HEK293 (cell line): ENCODE measurements at regions not wholly inside any gene's neighbourhood (a gene's known extent, or its start where the extent isn't known, plus 50 kb on each side); places are given as distances from the start of the nearest gene placed in this dataset.

Experiments used
- CTCF ChIA-PET: fragments of 350-600 bp; formaldehyde crosslinking; extraction: SDS; loops from one replicate; lab custom pipeline; 2021; ENCODE audit warnings: antibody characterized with exemption; lab: Yijun Ruan, JAX
- POLR2A ChIA-PET: fragments of 300-600 bp; formaldehyde crosslinking; extraction: SDS; loops from one replicate; lab custom pipeline; 2020; ENCODE audit warnings: antibody characterized with exemption, inconsistent platforms; lab: Yijun Ruan, JAX
- H3K27ac ChIP-seq: fragments of 200-500 bp; sonication (Bioruptor generic); 2 replicates; pipeline ENCODE4 v1.5.1; 2014; ENCODE audit warnings: low read depth, low read length, control low read depth, inconsistent platforms; ENCODE audit errors: extremely low read depth
- H3K36me3 ChIP-seq, 2 experiments: fragments of 200-500 bp in 1 of 2; sonication (Bioruptor generic) in 1 of 2; 1 replicate in 1 of 2; 2 replicates in 1 of 2; pipeline ENCODE4 v1.5.1; 2014 to 2017; ENCODE audit warnings: inconsistent platforms in 2 of 2, low read length in 2 of 2; ENCODE audit not compliant: control insufficient read depth in 2 of 2, insufficient read depth in 1 of 2
- H3K4me1 ChIP-seq: fragments of 200-500 bp; sonication (Bioruptor generic); 2 replicates; pipeline ENCODE4 v1.5.1; 2014; ENCODE audit warnings: mild to moderate bottlenecking, low read length, inconsistent platforms; ENCODE audit not compliant: control insufficient read depth, insufficient read depth
- H3K4me3 ChIP-seq: 2 replicates; pipeline ENCODE4 v1.5.1; 2011; ENCODE audit warnings: low read depth, mild to moderate bottlenecking, control low read depth, low read length, moderate library complexity
- H3K9me3 ChIP-seq: fragments of 200-500 bp; sonication (Bioruptor generic); 2 replicates; pipeline ENCODE4 v1.5.1; 2014; ENCODE audit warnings: low read depth, low read length, inconsistent platforms; ENCODE audit not compliant: control insufficient read depth, insufficient read depth
- KLF10 ChIP-seq: fragments of 450-650 bp; IDR thresholded peaks from 2 replicates; pipeline ENCODE4 v1.5.1; 2018; ENCODE audit warnings: missing biosample characterization, mild to moderate bottlenecking, missing genetic modification characterization
- KLF16 ChIP-seq: fragments of 450-650 bp; formaldehyde crosslinking; IDR thresholded peaks from 2 replicates; pipeline ENCODE4 v1.5.1; 2017; ENCODE audit warnings: missing biosample characterization, missing genetic modification characterization
- OVOL3 ChIP-seq: fragments of 450-650 bp; formaldehyde crosslinking; IDR thresholded peaks from 2 replicates; pipeline ENCODE4 v1.5.1; 2016; ENCODE audit warnings: missing biosample characterization, missing genetic modification characterization
- TRIM28 ChIP-seq: IDR thresholded peaks from 2 replicates; pipeline ENCODE4 v1.6.1; 2011; ENCODE audit warnings: low read length, control low read depth, borderline replicate concordance
- TSHZ1 ChIP-seq: fragments of 450-650 bp; formaldehyde crosslinking; IDR thresholded peaks from 2 replicates; pipeline ENCODE4 v1.5.1; 2016; ENCODE audit warnings: missing biosample characterization, missing genetic modification characterization, borderline replicate concordance
- ZBTB1 ChIP-seq: fragments of 450-650 bp; formaldehyde crosslinking; IDR thresholded peaks from 2 replicates; pipeline ENCODE4 v1.5.1; 2016; ENCODE audit warnings: missing biosample characterization, missing genetic modification characterization
- ZEB2 ChIP-seq: fragments of 450-650 bp; formaldehyde crosslinking; IDR thresholded peaks from 2 replicates; pipeline ENCODE4 v1.5.1; 2016; ENCODE audit warnings: missing biosample characterization, missing genetic modification characterization
- ZFP69B ChIP-seq: fragments of 450-650 bp; formaldehyde crosslinking; IDR thresholded peaks from 2 replicates; pipeline ENCODE4 v1.5.1; 2016; ENCODE audit warnings: missing biosample characterization, missing genetic modification characterization
- ZNF157 ChIP-seq: fragments of 450-650 bp; formaldehyde crosslinking; IDR thresholded peaks from 2 replicates; pipeline ENCODE4 v1.5.1; 2016; ENCODE audit warnings: missing biosample characterization, missing genetic modification characterization
- ZNF174 ChIP-seq: fragments of 450-650 bp; formaldehyde crosslinking; IDR thresholded peaks from 2 replicates; pipeline ENCODE4 v1.5.0; 2017; ENCODE audit warnings: missing biosample characterization, mild to moderate bottlenecking, missing genetic modification characterization
- ZNF223 ChIP-seq: fragments of 450-650 bp; formaldehyde crosslinking; IDR thresholded peaks from 2 replicates; pipeline ENCODE4 v1.5.1; 2016; ENCODE audit warnings: missing biosample characterization, missing genetic modification characterization
- ZNF341 ChIP-seq: fragments of 450-650 bp; formaldehyde crosslinking; IDR thresholded peaks from 2 replicates; pipeline ENCODE4; 2016; ENCODE audit warnings: low read depth, missing biosample characterization, missing genetic modification characterization
- ZNF350 ChIP-seq: fragments of 450-650 bp; formaldehyde crosslinking; IDR thresholded peaks from 2 replicates; pipeline ENCODE4 v1.5.0; 2017; ENCODE audit warnings: missing biosample characterization, mild to moderate bottlenecking, missing genetic modification characterization
- ZNF623 ChIP-seq: fragments of 450-650 bp; formaldehyde crosslinking; IDR thresholded peaks from 2 replicates; pipeline ENCODE4 v1.5.1; 2016; ENCODE audit warnings: missing biosample characterization, missing genetic modification characterization
- ZNF629 ChIP-seq: fragments of 450-650 bp; formaldehyde crosslinking; IDR thresholded peaks from 2 replicates; pipeline ENCODE4 v1.5.1; 2017; ENCODE audit warnings: missing biosample characterization, missing genetic modification characterization
- ZNF707 ChIP-seq: fragments of 450-650 bp; formaldehyde crosslinking; IDR thresholded peaks from 2 replicates; pipeline ENCODE4 v1.5.1; 2016; ENCODE audit warnings: missing biosample characterization, missing genetic modification characterization
- ZNF792 ChIP-seq: fragments of 450-650 bp; formaldehyde crosslinking; IDR thresholded peaks from 2 replicates; pipeline ENCODE4 v1.5.1; 2016; ENCODE audit warnings: missing biosample characterization, missing genetic modification characterization
- TF ChIP-seq, protein P1 (sequence below): fragments of 450-650 bp; formaldehyde crosslinking; IDR thresholded peaks from 2 replicates; pipeline ENCODE4 v1.5.1; 2017; ENCODE audit warnings: missing biosample characterization, missing genetic modification characterization
- TF ChIP-seq, protein P2 (sequence below): fragments of 450-650 bp; formaldehyde crosslinking; IDR thresholded peaks from 2 replicates; pipeline ENCODE4 v1.5.1; 2016; ENCODE audit warnings: missing biosample characterization, missing genetic modification characterization
- TF ChIP-seq, protein P3 (sequence below): fragments of 450-650 bp; formaldehyde crosslinking; IDR thresholded peaks from 2 replicates; pipeline ENCODE4 v1.5.1; 2016; ENCODE audit warnings: missing biosample characterization, missing genetic modification characterization, borderline replicate concordance

DNA sequence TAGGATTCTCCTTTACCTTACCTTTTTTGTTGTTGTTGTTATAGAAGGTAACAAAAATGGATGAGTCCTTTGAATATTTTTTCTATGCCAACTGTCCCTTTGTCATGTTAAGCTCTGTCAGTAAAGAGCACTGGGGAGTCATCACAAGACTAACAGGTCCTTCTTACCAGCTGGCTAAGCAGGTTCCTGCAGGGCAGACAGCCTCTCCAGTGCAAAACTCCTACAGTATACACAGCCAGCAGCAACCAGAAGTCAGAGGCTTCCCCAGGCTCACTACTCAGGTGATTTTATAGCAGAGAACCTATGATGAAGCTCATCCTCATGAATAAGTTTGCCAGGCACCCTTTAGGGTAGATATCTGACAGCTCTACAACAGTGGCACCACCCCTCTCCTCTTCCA, 271.1 kb downstream of the RERGL start:
- Histone ChIP-seq H3K9me3 (no peaks in the 10 kb centered on the region), H3K4me3 (no peak overlapping the region), H3K36me3 (no peaks in the 10 kb centered on the region), H3K27ac (no peak overlapping the region), H3K4me1 (no peaks in the 10 kb centered on the region)
- TF ChIP-seq ZNF174 (tag by site-specific recombination) = no peak
- no peak for TF ChIP-seq TRIM28
- no peak for TF ChIP-seq ZNF157 (tag by site-specific recombination)
- no peak for TF ChIP-seq TSHZ1 (tag by site-specific recombination)
- TF ChIP-seq, protein P1, sequence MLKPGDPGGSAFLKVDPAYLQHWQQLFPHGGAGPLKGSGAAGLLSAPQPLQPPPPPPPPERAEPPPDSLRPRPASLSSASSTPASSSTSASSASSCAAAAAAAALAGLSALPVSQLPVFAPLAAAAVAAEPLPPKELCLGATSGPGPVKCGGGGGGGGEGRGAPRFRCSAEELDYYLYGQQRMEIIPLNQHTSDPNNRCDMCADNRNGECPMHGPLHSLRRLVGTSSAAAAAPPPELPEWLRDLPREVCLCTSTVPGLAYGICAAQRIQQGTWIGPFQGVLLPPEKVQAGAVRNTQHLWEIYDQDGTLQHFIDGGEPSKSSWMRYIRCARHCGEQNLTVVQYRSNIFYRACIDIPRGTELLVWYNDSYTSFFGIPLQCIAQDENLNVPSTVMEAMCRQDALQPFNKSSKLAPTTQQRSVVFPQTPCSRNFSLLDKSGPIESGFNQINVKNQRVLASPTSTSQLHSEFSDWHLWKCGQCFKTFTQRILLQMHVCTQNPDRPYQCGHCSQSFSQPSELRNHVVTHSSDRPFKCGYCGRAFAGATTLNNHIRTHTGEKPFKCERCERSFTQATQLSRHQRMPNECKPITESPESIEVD (tag by site-specific recombination) = no peak
- no peak for TF ChIP-seq ZNF350 (tag by site-specific recombination)
- no peak for TF ChIP-seq ZEB2 (tag by site-specific recombination)
- ChIA-PET POLR2A (no interaction called here), CTCF (no interaction called here)

- ChIA-PET POLR2A (no interaction called here), CTCF (no interaction called here)
- TF ChIP-seq KLF10 (tag by site-specific recombination) (no peak), ZNF341 (no peak), ZNF629 (tag by site-specific recombination) (no peak), KLF16 (tag by site-specific recombination) (no peak), OVOL3 (no peak), ZFP69B (tag by site-specific recombination) (no peak), TSHZ1 (tag by site-specific recombination) (no peak), ZBTB1 (tag by site-specific recombination) (no peak), ZNF623 (tag by site-specific recombination) (no peak), ZNF223 (no peak), ZNF792 (tag by site-specific recombination) (no peak), ZNF707 (tag by site-specific recombination) (no peak)
- TF ChIP-seq, protein P2, sequence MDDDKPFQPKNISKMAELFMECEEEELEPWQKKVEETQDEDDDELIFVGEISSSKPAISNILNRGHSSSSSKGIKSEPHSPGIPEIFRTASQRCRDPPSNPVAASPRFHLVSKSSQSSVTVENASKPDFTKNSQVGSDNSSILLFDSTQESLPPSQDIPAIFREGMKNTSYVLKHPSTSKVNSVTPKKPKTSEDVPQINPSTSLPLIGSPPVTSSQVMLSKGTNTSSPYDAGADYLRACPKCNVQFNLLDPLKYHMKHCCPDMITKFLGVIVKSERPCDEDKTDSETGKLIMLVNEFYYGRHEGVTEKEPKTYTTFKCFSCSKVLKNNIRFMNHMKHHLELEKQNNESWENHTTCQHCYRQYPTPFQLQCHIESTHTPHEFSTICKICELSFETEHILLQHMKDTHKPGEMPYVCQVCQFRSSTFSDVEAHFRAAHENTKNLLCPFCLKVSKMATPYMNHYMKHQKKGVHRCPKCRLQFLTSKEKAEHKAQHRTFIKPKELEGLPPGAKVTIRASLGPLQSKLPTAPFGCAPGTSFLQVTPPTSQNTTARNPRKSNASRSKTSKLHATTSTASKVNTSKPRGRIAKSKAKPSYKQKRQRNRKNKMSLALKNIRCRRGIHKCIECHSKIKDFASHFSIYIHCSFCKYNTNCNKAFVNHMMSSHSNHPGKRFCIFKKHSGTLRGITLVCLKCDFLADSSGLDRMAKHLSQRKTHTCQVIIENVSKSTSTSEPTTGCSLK = no peak
- TF ChIP-seq, protein P3, sequence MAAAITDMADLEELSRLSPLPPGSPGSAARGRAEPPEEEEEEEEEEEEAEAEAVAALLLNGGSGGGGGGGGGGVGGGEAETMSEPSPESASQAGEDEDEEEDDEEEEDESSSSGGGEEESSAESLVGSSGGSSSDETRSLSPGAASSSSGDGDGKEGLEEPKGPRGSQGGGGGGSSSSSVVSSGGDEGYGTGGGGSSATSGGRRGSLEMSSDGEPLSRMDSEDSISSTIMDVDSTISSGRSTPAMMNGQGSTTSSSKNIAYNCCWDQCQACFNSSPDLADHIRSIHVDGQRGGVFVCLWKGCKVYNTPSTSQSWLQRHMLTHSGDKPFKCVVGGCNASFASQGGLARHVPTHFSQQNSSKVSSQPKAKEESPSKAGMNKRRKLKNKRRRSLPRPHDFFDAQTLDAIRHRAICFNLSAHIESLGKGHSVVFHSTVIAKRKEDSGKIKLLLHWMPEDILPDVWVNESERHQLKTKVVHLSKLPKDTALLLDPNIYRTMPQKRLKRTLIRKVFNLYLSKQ (tag by site-specific recombination) = no peak
These were observed 279.6 kb downstream of the RERGL start for GRCh38 chr12:17810399-17810798.

More at GRCh38 chr12:17810399-17810798, 279.6 kb downstream of the RERGL start:
- Histone ChIP-seq H3K4me1 (no peaks in the 10 kb centered on the region), H3K4me3 (no peak overlapping the region), H3K36me3 (no peaks in the 10 kb centered on the region), H3K27ac (no peak overlapping the region), H3K9me3 (no peaks in the 10 kb centered on the region)
